GM13977 (cell line): ENCODE measurements at regions not wholly inside any gene's neighbourhood (a gene's known extent, or its start where the extent isn't known, plus 50 kb on each side); places are given as distances from the start of the nearest gene placed in this dataset.

Experiments
- DNase-seq: peaks from one replicate; pipeline ENCODE4 v3.0.0; 2012; ENCODE audit warnings: low spot score
- in situ Hi-C: fragments of 300-500 bp; cut with MboI; formaldehyde crosslinking; loops from one replicate; pipeline ENCODE4 v1.12.0; 2022; ENCODE audit warnings: low sequenced_read_pairs, low pct_unique_long_range_greater_than_20kb, mixed read lengths, inconsistent platforms; ENCODE audit not compliant: unreplicated experiment
- TF ChIP-seq, protein P1 (sequence below): IDR thresholded peaks from 2 replicates; pipeline ENCODE4 v1.5.1; 2012; ENCODE audit warnings: mild to moderate bottlenecking, control low read depth; ENCODE audit not compliant: insufficient read depth; ENCODE audit errors: extremely low read depth, missing control alignments

DNA sequence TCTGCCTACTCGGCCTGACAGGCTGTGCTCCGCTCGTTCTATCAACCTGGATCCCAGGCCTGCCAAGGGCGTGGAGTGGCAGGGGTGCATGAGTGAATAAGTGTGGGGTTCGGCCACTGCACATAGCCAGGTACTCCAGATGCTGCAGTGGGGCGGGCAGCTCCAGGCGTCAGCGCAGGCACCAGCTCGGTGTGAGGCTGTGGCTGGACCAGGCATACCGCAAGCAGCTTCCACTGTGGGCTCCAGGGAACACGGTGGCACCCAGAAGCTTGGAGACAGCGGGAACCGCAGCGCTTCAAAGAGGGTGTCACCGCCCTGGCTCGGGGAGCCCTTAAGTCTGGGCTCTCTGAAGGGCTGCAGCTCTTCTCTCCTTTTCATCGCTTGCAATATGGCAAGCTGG is 1630.2 kb downstream of the OLFM4 start:
- DNase-seq, result no peak
- TF ChIP-seq, protein P1, sequence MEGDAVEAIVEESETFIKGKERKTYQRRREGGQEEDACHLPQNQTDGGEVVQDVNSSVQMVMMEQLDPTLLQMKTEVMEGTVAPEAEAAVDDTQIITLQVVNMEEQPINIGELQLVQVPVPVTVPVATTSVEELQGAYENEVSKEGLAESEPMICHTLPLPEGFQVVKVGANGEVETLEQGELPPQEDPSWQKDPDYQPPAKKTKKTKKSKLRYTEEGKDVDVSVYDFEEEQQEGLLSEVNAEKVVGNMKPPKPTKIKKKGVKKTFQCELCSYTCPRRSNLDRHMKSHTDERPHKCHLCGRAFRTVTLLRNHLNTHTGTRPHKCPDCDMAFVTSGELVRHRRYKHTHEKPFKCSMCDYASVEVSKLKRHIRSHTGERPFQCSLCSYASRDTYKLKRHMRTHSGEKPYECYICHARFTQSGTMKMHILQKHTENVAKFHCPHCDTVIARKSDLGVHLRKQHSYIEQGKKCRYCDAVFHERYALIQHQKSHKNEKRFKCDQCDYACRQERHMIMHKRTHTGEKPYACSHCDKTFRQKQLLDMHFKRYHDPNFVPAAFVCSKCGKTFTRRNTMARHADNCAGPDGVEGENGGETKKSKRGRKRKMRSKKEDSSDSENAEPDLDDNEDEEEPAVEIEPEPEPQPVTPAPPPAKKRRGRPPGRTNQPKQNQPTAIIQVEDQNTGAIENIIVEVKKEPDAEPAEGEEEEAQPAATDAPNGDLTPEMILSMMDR, result no peak
- in situ Hi-C loops, result no loop called here

DNA sequence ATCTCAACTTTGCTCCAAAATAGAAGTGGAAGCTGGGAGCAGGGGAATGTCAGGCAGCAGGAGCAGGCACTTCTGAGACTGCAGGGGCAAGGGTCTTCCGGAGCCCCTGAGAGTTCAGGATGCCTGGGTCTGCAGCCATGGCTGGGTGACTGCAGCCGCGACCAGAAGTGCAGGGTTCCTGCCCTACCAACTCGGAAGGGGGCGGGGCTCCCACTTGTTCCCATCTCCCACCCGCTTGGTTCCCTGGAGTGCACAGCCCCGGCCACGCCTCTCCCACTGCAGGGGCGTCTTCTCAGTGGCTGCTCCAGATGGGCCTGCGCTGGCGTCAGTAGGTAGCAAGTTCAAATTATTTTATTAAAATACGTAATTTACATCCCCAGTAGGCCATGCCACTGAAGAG is 1631.7 kb downstream of the OLFM4 start:
- in situ Hi-C loops, result no loop called here
- TF ChIP-seq, protein P1, result no peak
- no peak for DNase-seq

DNA sequence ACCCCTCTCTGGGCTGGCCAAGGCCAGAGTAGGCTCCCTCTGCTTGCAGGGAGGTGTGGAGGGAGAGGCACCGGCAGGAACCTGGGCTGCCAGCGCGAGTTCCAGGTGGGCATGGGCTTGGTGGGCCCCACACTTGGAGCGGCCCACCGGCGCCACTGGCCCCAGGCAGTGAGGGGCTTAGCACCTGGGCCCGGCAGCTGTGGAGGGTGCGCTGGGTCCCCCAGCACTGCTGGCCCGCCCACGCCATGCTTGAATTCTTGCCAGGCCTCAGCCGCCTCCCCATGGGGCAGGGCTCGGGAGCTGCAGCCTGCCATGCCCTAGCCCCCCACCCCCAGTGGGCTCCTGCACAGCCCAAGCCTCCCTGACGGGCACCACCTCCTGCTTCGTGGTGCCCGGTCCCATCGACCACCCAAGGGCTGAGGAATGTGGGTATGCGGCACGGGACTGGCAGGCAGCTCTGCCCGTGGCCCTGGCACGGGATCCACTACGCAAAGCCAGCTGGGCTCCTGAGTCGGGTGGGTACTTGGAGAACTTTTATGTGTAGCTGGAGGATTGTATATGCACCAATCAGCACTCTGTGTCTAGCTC is 1648.0 kb downstream of the OLFM4 start:
- in situ Hi-C loops, result no loop called here
- DNase-seq, result no peak

DNA sequence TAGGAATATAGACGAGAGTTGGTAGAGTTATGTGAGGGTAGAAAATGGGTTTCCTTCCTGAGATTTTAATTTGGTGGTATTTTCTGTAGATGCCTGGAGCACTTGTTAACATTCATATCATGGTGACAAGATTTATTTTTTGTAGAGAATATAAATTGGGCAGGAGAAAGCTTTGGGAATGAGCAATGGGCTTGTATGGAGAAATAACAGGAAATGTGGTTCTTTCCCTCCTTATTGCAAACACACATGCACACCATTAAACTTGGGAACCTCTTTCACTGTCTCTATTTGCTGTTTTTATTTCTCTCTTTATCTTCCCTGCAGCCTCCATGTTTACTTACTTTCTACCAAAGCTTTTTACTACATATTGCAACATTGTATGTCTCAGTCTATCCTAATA is 1653.6 kb downstream of the OLFM4 start:
- TF ChIP-seq, protein P1, result no peak
- in situ Hi-C loops, result no loop called here
- DNase-seq, result no peak

More for the DNA sequence above, 1648.0 kb downstream of the OLFM4 start:
- TF ChIP-seq, protein P1, result no peak

DNA sequence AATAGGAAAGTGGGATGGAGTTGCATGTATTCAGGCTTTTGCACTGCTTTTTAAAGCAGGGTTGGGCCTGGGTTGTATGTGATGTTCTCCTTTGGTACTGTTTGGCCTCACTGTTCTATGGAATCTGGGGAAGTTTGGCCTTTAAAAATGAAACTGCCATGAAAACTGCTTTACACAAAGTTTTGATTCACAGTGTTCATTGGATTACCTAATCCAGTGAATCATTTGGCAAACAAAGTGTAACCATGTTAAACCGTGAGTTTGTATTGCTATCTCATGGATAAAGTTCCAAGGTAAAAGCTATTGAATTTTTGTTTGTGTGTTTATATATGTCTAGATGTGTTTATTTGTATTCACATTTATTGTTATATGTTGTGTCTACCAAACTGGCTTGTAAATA is 1658.6 kb downstream of the OLFM4 start:
- DNase-seq, result no peak
- TF ChIP-seq, protein P1, result no peak
- in situ Hi-C loops, result no loop called here

DNA sequence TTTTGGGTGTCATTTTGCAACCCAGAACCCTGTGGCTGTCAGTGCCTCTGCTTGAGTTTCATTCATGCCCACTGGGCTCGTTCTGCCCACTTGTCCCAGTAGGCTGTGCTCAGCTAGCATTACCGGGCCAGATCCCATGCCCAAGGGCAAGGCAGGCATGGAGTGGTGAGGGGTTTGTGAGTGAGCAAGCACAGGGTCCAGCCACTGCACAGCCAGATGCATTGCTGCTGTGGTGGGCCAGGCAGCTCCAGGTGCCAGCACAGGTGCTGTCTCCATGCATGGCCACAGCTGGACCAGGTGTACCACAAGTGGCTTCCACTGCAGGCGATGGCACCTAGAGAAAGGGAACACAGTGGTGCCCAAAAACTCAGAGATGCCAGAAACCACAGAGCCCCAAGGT is 1671.2 kb downstream of the OLFM4 start:
- TF ChIP-seq, protein P1, result no peak
- no peak for DNase-seq
- in situ Hi-C loops, result no loop called here

DNA sequence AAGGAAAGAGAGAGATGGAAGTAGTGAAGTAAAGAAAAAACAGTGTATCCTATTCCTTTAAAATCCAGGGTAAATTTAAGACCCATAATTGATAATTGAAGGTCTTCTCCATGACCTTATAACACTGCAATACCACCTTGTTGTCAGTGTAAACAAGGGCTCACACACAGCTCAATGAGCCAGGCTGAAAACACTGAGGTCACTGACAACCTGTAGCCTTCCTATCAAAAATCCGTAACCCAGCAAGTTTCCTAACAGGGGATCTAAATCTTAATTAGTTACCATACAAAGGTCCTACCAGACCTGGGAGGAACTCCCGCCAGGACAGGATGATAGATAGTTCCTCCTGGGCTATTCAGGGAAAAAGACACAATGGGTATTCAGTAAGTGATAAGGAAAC is 1677.1 kb downstream of the OLFM4 start:
- DNase-seq, result no peak
- in situ Hi-C loops, result no loop called here
- TF ChIP-seq, protein P1, result no peak
